HG03432 (cell line): ENCODE measurements at regions not wholly inside any gene's neighbourhood (a gene's known extent, or its start where the extent isn't known, plus 50 kb on each side); places are given as distances from the start of the nearest gene placed in this dataset.
A peak's percentile ranks its signal among the peaks of the same experiment; 100 is the strongest.
"Not testable (repeated sequence)": the region's sequence is repeated elsewhere in the genome, so short reads cannot be mapped to it uniquely, and the experiment has no call there.

ENCODE experiments used
- ATAC-seq: cut with Tn5 transposase; IDR thresholded peaks from one replicate; pipeline ENCODE4 v1.9.1; 2021; ENCODE audit warnings: mild to moderate bottlenecking, moderate library complexity; ENCODE audit not compliant: unreplicated experiment

DNA sequence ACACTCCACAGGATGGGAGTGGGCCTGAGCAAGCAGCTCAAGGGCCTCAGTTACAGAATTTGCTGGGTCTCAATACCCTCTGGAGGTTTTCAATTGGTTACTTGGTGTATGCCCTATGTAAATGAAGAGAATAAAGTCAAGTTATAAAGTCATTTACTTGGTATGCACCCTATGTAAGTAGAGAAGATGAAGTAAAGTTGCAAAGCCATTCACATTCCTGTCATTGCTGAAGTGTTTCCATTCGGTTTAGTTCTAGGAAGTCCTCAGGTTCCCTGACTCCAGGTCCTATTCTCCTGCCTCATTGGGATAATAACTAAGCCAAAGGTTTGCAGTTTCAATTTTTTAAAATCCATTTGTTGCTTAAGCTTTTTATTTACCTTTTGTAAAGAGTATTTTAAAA, 272.6 kb upstream of the NPSR1 start:
- no peak for ATAC-seq

DNA sequence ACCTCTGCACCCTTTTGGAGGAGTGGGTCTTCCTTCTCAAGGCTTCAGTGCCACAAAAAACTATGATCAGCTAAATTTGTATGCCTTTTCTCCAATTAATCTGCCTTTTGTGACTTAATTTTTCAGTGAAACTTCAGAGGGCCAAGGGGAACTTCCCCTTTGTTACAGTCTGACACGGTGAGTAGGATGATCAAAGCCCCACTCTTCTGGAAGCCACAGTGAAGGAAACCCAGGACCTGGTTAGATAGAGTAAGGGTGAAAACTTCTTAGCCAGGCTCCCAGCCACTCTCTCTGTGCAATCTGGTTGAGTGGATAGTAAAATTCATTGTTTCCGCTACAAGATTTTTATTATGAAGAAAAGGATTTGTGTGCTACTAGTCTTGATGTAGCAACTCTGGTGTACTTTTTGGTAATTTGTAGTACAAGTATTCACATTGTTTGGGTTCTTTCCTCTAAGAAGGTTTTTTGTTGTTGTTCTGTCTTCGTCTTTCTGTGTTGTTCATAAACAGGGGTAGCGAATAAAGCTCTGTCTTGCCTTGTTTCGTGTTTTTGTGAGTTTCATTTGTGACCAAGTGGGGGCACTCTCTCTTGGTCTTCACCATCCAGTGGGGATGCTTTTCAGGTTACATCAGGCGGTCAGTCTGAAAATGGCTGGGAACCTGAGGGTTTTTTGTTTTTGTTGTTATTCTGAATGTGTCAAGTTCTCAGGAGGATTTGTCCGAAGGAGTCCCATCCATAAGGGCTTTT, 268.5 kb upstream of the NPSR1 start:
- no peak for ATAC-seq

GRCh38 chr7:34390103-34390502, 267.9 kb upstream of the NPSR1 start:
- no peak for ATAC-seq

- no peak for ATAC-seq
These were observed 265.0 kb upstream of the NPSR1 start for GRCh38 chr7:34392972-34393371.

- ATAC-seq: peak; percentile 59
These were observed 261.5 kb upstream of the NPSR1 start for GRCh38 chr7:34396437-34397064.

DNA sequence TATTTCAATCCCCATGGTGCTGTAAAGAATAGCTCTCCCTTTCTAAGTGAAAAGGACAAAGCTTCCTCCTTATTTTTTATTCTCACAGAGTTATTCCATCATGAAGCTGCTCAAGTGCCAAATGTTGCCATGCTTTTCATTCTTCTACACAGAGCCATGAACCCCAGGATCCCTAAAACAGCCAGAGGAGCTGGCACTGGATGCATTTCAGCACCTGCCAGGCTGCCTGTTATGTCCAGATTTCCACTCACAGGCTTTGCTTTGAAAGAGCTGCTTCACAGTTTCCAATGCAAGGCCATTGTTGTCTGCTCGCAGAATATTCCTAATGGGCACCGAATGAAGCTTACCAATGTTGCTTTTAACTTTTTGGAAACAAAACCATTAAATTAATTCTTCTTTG, 256.2 kb upstream of the NPSR1 start:
- no peak for ATAC-seq

- no peak for ATAC-seq
These were observed 251.0 kb upstream of the NPSR1 start for GRCh38 chr7:34406848-34407530.

- no peak for ATAC-seq
These were observed 250.4 kb upstream of the NPSR1 start for GRCh38 chr7:34407586-34407985.

DNA sequence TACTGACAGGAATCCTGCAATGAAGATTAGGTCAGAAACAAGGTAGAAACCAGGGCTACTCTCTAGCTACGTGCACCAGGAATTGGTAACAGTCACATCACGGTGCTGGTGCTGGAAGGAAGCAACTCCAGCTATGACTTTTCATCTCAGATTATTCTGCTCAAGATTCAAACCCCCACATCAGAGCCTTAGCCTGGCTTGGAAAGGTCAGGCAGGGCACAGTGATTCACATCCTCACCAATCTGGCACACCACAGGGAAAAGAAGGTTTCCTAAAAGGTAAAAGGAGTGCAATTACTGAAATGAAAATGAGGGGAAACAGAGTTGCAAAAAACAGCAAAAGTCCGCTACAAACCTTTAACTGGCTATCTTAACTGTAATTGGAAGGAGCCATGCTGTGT, 240.2 kb upstream of the NPSR1 start:
- no peak for ATAC-seq

- ATAC-seq: no peak
These were observed 236.5 kb upstream of the NPSR1 start for GRCh38 chr7:34421526-34421925.

DNA sequence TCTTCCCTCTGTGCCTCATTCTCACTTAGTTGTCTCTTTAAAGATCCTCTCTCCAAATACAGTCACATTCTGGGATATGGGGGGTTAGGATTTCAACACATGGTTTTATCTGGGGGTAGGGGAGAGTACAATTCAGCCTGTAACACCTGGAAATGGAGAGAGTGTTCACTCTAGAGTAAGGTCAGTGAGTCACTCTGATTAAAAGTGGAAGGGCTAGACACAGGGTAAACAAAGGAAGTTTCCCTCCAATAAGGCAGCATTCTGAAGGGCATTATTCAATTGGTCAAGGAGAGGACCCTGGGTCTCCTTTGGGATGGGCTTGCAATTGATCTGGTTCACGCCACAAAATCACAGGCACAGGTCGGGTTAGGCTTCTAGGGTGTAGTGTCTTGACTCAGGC, 232.8 kb upstream of the NPSR1 start:
- no peak for ATAC-seq

- ATAC-seq: no peak
These were observed 232.2 kb upstream of the NPSR1 start for GRCh38 chr7:34425631-34426384.

GRCh38 chr7:34430456-34430855, 227.6 kb upstream of the NPSR1 start:
- no peak for ATAC-seq

DNA sequence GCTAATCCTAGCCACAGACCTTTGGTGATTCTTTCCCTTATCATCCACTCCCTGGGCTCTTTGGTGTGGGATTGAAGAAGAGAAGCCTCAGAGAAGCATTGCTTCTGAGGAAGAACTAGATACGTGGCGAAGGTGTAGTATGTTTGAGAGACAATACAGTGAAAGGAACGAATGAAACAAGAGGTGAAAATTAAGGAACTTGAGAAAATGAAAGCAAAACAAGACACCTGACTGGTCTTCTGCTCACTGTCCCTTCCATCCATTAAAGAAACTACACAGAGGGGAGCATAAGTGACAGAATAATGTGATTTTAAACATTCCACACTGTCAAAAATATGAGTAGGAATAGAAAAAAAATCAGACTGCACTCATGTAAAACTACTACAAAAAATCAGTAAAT, 219.6 kb upstream of the NPSR1 start:
- no peak for ATAC-seq

- no peak for ATAC-seq
These were observed 212.4 kb upstream of the NPSR1 start for GRCh38 chr7:34445653-34446052.

GRCh38 chr7:34448531-34448930, 209.5 kb upstream of the NPSR1 start:
- not testable (repeated sequence) for ATAC-seq

GRCh38 chr7:34449765-34450164, 208.3 kb upstream of the NPSR1 start:
- ATAC-seq: no peak

DNA sequence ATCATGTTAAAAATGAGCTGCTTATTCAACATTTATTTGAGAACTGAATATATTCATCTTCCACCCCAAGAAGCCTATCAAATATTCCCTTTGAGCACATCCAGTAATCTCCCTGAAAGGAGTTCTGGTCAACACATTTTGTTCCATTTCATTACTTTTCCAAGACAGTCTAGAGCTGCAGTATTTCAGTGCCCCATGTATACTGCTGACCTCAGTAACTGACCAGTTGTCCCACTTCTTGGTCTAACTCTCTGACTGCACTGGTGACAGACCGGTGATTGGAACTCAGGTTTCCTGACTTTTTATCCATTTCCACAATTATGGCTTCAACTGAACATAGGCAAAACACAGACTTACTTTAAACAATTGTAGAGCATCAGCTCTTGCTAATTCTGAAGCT, 206.8 kb upstream of the NPSR1 start:
- no peak for ATAC-seq

DNA sequence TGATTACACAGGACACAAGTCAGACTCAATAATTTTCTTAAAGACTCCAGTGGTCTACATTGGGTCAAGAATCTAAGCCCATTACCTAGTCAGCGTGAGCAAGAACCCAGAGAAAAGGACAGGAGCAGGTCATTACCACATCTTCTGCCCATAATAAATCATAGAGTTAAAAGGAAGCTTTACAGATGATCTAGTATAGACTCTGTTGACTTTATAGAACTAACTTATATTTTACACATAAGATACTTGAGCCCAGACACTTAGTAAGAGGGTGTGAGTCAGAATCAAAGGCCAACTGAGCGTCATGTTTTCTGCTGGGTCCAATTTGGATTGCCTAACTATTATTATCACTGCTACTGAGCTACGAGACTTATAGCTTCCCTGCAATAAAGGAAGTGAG, 206.1 kb upstream of the NPSR1 start:
- ATAC-seq: no peak

DNA sequence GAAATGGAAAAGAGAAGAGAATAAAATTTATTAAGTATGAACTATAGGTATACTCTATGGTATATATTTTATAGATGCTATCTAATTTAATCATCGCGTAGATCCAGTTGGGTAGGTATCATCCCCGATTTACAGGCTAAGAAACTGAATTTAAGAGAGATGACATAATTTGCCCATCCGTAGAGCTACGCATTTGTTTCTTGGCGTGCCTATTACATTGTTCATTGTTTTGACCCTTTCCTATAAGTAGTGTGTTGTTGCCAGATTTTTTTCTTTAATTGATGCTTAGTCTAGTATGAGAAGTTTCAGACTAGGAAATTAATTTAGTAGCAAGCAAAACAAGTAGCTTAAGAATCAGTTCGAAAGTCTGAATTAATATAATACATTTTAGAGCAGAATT, 205.7 kb upstream of the NPSR1 start:
- no peak for ATAC-seq

DNA sequence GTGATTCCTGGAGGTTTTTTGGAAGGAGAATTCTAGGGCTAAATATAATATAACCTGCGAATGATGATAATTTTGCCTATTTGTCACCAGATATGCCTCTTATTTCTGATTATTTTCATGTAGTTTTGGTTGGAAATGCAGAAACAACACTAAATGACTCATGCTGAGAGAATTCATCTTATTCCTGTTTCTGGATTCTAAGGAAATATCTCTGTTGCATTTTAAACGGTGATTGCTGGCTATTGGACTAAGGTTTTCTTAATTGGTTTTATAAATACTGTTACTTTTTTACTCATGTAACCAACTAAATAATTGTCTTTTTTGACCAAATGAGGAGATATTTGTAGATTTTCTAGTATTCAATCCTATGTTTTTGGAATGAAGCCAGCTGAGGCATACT, 204.9 kb upstream of the NPSR1 start:
- no peak for ATAC-seq

- no peak for ATAC-seq
These were observed 203.6 kb upstream of the NPSR1 start for GRCh38 chr7:34454381-34454780.
